ENCODE measurements at regions not wholly inside any gene's neighbourhood (a gene's known extent, or its start where the extent isn't known, plus 50 kb on each side); places are given as distances from the start of the nearest gene placed in this dataset.

DNA sequence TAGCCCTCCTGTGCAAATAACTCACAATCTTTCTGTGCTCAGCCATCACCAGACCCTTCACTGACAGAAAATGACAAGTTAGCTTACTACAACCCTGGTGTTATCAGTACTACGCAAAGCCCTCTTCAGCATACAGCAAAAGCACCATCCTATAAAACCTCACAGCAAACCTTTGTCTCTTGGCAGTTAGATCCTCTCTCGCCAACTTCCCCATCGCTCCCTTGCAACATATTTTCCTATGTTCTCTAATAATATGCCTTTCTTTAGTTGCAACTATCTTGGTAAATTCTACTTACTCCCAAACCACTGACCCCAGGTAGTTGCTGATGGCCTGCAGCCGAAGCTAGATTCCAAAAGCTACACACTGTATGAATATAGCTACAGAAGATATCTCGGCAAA, 856.9 kb upstream of the FRG1 start:
- TF ChIP-seq GATA2 (IDR thresholded peaks at IDR 0.05; ENCODE audit: low read depth, low read length) (no peak), GATA3 (IDR thresholded peaks at IDR 0.05; ENCODE audit: low read depth, low read length) (no peak)

All from SH-SY5Y (cell line).